Fibroblast of peridontal ligament (primary cell): ENCODE measurements at regions not wholly inside any gene's neighbourhood (a gene's known extent, or its start where the extent isn't known, plus 50 kb on each side); places are given as distances from the start of the nearest gene placed in this dataset.
"Not testable (repeated sequence)": the region's sequence is repeated elsewhere in the genome, so short reads cannot be mapped to it uniquely, and the experiment has no call there.

Source experiments
- DNase-seq: peaks from one replicate; pipeline ENCODE4 v3.0.0-alpha.2; 2010; ENCODE audit errors: extremely low read depth

- DNase-seq: no peak
These were observed 297.8 kb upstream of the PRKCQ start for GRCh38 chr10:6877722-6878392.

DNA sequence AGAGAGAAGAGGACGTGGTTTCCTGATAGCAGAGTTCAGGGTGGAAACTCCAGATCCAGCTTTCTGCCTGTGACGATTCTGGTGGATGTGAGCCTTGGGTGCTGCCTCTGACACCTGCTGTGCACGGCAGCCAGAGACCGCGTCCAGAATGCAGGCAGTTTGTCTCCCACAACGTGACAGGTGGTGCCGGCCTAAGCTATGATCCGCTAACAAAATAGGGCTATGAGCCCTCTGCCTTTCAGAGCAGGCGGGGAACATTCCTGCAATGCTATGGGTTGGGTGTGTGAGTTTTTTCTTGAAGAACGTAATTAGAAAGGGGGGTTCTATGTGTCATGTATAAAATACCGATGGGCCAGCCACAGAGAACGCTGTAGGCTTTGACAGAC lies 297.3 kb upstream of the PRKCQ start:
- DNase-seq: no peak

DNA sequence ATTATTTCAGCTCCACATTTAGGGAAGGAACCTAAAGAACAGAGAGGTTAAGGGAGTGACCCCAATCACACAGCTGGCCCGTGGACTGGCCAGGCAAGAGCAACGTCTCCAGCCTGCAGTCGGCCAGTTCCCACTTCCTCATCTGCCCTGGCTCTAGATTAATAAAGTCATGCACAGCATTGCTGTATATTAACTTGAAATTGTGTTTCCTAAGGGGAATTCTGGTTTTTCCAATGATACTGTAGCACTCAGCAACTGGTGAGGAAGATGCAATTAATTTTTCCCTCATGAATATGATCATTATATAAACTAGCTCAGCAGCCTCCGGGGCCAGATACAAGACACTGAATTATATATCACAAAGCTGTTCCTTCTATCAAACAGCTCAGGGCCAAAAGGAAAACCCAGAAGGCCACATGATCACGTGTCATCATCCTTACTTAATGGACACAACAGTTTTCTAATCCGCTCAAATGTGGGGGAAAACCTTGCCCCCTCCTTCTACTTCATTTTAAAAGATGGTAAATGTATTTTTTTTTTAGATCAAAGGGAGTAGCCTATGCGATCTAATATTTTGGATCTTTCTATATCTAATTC lies 295.3 kb upstream of the PRKCQ start:
- no peak for DNase-seq

- no peak for DNase-seq
These were observed 291.1 kb upstream of the PRKCQ start for GRCh38 chr10:6871128-6871527.

DNA sequence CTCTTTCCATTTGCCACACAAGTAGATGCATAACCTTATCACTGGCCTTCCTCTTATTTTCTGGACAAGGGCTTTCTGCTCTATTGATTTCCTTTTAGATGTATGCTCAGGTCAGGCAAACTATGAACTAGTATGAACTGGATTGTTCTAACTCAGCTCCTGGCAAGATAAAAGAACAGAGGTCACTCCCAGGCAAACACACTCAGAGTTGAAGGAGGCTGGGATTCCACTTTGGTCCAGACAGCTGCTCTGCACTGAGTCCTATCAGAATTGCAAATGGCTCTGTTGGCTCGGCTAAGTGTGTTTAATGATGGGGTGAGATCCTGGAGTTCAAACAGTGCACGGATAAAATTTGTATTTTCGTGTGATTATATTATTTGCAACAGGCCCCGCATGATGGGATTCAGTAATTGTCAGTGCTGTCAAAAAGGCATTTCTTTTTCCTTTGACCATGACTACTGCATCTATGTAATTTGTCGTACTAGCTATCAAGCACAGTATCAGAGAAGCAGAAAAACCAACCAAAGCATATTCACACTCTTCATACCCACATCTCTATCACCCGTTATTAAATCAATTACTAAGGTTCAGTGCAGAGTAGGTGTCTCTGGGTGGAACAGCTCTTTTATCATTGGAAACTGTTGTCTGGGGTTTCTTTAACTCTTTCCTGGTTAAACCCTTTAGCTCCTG lies 288.1 kb upstream of the PRKCQ start:
- no peak for DNase-seq

- DNase-seq: no peak
These were observed 286.7 kb upstream of the PRKCQ start for GRCh38 chr10:6866757-6867156.

DNA sequence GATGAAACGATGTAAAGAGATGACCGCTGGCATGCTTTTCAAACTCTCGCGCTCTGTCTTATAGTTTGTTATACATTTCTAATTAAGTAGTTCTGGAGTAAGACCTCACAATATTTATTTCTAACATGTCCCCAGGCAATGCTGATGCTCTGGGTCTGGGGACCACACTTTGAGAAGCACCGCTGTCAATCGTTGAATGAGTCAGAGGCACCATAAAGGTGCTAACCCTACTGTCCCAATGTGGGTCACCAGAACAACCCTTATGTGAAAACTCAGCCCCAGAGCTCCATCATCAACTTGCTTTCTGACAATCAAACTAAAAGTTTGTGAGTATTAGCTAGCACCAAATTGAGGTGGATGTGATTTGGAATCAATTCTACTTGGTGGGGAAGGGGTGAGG lies 284.1 kb upstream of the PRKCQ start:
- DNase-seq: no peak

GRCh38 chr10:6863381-6863780 lies 283.3 kb upstream of the PRKCQ start:
- DNase-seq: no peak

- DNase-seq: no peak
These were observed 270.4 kb upstream of the PRKCQ start for GRCh38 chr10:6850452-6850851.

- no peak for DNase-seq
These were observed 267.5 kb upstream of the PRKCQ start for GRCh38 chr10:6847561-6847960.

- no peak for DNase-seq
These were observed 264.0 kb upstream of the PRKCQ start for GRCh38 chr10:6843894-6844650.

DNA sequence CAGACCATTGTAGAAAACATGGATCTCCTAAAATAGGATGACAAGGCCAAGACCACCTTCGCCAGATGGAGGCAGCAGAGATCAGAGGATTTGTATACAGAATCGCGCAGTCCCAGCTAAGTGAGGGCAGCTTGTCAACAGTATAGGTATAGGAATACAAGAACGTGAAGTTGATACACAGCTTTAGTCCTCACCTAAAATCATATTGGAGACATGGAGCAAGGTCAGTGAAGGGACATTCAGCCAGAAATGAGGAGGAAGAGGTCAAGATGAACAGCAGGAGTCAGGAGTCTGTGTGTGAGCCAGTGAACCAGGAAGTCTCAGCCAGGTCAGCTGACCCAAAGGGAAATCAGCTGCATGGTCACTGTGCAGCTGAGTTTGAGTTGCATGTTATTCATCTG lies 263.4 kb upstream of the PRKCQ start:
- DNase-seq: no peak

DNA sequence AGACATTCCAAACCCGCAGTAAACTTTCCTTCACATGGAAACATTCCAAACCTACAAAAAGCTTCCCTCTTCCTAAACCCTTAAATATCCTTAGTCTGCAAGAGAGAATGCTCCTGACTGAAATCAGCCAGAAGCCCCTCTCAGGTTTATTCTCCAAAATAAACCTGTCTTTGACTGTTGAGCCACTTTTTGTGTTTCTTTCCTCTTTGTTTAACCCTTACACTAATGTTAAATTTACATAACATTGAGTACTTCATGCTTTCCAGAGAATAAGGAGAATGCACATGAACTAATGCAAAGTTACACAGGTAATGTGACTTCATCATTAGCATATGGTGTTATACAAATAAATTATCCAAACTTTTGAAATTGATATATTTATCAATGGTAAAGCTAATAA lies 262.6 kb upstream of the PRKCQ start:
- DNase-seq: no peak

- no peak for DNase-seq
These were observed 261.7 kb upstream of the PRKCQ start for GRCh38 chr10:6841761-6842160.

DNA sequence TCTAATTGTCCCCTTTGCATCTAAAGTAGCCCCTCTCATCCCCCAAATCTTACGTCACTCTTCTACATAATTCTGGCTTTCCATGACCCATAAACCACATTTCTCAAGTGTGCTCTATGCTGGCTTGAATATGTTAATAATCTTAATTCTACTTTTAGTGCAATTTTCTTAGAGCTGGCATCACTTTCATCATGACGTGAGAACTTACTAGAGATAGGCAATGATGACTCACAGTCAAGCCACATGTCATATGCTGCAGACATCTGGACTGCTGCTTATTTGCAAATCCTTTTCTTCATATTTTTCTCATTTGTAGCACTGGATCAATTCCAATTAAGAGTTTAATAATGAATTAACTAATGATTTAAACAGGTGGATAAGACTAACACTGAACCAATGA lies 260.7 kb upstream of the PRKCQ start:
- no peak for DNase-seq

DNA sequence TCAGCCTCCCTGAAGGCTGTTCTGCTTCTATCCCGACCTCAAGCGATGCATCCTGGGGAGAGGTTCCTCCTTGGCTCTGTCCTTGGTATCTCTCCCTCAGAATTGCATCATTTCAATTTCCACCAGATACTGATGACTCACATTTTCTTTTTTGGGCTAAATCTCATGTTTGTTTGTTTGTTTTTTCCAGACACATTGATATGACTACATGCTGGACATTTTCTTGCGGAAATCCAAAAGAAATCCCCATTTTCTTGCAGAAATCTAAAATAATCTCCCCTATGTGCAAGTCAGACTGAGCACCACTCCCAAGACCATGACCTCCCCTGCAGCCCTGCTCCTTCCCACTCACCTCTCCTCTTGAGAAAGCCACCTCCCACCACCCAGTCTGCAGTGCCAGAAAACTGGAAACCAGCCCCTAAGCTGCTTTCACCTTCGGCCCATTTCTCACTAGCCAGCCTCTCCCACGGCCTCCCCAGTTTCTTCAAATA lies 260.2 kb upstream of the PRKCQ start:
- DNase-seq: no peak

DNA sequence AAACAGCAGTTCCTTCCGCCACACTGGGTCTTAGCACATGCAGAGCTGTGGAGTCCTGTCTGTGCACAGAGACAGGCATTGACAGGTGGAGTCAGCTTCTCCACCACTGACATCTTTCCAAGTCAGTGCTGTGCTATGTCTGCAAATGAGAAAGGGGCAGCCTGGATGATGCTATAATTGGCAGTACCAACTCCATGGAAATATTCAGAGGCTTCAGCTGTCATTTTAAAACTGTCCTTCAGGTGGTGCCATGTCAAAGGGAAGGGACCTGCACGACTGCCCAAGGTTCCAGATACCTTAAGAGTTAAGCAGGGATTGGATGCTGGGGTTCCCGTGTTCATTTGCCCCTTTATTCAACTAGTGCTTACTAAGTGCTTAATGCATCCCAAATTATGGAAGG lies 258.0 kb upstream of the PRKCQ start:
- DNase-seq: no peak

- no peak for DNase-seq
These were observed 253.5 kb upstream of the PRKCQ start for GRCh38 chr10:6833458-6834011.

DNA sequence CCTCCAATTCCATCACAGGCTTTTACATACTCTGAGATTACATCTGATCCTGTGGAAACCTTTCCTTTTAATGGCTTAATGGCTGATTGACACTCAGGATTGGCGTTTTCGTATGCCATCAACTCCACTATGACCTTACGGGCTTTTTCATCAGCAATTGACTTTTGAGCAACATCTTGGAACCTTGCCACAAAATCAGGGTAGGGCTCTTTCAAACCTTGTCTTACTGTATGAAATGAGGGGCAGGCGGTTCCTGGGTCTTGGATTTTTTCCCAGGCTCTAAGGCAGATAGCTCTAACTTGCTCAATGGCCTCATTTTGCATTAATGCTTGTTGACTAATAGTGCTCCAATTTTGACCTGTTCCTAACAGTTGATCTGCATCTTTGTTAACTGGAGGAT lies 250.9 kb upstream of the PRKCQ start:
- DNase-seq: not testable (repeated sequence)

DNA sequence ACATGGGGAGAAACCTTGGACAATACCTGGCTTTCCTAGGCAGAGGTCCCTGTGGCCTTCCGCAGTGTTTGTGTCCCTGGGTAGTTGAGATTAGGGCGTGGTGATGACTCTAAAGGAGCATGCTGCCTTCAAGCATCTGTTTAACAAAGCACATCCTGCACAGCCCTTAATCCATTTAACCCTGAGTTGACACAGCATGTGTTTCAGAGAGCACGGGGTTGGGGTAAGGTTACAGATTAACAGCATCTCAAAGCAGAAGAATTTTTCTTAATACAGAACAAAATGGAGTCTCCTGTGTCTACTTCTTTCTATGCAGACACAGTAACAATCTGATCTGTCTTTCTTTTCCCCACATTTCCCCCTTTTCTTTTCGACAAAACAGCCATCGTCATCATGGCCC lies 244.7 kb upstream of the PRKCQ start:
- not testable (repeated sequence) for DNase-seq

- no peak for DNase-seq
These were observed 243.7 kb upstream of the PRKCQ start for GRCh38 chr10:6823770-6824169.

DNA sequence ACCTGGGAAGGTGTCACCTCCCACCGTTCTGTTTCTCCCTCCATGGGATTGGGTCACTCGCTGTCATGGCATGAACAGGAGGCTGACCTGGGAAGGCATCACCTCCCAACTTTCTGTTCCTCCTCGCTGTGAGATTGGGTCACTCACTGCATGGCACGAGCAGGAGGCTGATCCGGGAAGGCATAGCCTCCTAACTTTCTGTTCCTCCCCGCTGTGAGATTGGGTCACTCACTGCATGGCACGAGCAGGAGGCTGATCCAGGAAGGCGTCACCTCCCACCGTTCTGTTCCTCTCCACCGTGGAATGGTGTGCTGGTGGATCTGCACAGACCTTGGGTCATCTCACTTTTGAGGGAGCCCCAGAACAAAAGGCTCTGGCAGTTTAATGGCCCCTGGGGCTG lies 239.2 kb upstream of the PRKCQ start:
- DNase-seq: no peak
